GM21381 (cell line): ENCODE measurements at regions not wholly inside any gene's neighbourhood (a gene's known extent, or its start where the extent isn't known, plus 50 kb on each side); places are given as distances from the start of the nearest gene placed in this dataset.

ENCODE experiments used
- ATAC-seq: cut with Tn5 transposase; IDR thresholded peaks from one replicate; pipeline ENCODE4 v1.9.1; 2021; ENCODE audit warnings: mild to moderate bottlenecking, moderate library complexity; ENCODE audit not compliant: unreplicated experiment

DNA sequence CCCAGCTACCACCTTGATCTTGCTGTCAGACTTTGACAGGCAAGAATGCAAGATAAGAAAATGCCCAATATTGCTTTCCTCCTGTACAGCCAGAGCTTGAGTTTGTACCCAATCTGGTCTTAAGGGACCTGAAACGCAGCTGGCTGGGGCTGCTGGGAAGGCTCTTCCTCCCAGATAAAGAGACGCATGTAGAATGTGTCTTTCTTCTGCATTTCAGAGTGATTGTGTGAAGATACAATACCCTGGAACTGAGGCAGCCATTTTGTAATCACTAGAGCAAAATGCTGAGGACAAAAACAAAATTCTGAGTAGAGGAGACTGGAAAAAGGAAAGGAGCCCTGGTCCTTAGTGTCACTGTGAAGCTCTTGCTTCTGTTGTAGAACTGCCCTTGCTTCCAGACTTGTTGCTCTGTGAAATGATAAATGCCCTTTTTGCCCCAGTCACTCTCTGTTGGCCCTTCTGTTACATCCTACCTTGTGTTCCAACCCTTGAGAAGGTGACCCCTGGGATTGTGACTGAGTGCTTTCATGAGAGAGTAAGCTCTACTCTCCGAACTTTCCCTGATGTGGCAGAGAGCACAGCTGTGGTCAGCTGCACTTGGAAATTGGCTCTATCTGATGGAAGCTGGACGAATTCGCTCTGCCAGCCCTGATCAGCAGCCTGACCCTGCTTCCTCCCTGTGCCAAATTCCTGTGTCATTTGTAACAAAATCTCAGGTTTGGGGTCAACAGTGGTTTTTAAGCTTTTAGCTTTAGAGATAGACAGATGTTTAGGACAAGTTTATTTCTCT lies 137.4 kb upstream of the RBMS1 start:
- no peak for ATAC-seq

DNA sequence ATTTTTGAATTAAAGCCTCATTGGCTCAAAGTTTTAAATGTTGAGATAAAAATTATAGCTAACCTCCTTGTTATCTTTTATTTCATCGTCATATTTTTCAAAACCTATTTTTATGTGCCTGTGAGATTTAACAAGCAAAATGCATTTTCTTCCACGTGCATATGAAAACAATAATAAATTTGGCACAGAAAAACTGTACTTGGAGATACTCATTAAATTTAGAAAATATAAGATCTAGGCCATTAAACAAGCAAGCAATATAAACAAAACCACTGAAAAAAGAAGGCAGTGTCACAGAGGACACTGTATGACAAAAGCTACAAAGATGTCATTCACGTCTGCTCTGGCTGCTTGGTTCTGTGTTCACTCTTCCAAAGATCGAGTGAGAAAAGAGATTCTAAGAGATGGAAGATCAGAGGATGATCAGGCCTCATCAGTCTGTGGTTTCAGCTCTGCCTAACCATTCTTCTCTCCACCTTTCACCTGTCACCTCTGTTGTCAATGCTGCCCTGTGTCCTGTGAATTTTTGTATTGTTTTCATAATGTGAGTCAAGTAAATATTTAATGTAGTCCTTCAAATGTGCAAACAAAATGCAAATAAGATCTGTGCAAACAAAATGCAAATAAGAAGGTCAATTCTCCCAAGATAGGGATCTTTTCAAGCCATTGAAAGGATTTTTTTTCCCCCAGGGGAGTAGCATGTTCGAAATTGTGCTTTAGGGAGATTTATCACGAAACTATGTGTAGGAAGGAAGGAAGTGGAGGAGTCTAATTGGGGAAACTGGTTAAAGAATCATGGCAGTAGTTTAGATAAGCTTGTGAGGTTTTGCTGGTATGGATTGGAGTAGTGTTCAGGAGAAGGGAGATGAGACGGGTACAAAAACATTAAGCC lies 138.7 kb upstream of the RBMS1 start:
- ATAC-seq, result no peak

DNA sequence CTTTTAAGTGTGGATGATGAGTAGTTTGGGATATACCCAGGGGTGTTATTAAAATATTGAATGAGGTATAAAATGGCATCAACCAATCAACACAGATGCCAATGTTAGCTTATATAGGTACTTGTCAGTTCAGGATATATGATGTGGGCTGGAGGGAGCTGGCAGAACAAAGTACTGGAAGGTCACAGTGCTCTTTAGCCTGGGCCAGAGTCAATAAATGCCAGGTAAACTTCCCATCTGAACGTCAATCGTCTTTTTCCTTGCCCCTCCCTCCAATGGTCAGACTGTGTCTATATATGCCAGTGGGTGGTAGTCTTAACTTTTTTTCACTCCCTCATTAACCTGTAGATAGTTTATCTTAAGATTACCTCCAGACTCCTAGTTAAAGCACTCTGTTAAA lies 140.8 kb upstream of the RBMS1 start:
- no peak for ATAC-seq

DNA sequence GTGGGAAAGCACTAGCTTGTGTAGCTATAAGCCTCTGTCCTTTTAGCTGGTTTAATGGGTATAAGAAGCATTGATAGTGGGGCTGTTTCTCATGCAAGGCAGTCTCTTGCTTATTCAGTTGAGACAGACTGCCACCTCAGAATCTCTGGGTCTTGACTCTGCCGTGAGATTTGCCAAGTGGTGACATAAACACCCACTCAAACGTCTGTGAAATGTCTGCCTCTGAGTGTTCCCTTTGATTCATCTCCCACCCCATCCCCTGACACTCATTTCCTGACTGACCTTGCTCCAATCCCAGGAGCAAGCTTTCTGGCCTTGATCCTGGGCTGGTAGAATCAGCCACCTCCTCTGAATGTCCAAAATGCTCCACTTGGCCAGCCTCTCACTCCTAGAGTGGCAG lies 141.9 kb upstream of the RBMS1 start:
- ATAC-seq, result no peak

DNA sequence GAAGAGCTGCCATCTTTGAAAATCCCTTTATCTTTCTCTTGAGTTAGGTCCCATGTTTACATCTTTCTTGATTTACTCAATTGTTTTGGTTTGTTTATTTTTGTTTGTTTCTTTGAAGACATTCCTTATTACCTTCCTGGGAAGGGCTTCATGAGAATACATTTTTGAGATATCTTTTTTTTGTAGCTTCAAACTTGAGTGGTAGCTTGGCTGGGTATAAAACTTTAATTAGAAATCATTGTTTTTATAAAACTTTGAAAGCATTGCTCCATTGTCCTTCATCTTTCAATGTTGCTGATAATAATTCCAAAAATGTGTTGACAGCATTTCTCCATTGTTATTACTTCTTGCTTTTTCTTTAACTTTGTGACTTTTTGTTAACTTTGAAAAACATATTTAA lies 145.9 kb upstream of the RBMS1 start:
- no peak for ATAC-seq

DNA sequence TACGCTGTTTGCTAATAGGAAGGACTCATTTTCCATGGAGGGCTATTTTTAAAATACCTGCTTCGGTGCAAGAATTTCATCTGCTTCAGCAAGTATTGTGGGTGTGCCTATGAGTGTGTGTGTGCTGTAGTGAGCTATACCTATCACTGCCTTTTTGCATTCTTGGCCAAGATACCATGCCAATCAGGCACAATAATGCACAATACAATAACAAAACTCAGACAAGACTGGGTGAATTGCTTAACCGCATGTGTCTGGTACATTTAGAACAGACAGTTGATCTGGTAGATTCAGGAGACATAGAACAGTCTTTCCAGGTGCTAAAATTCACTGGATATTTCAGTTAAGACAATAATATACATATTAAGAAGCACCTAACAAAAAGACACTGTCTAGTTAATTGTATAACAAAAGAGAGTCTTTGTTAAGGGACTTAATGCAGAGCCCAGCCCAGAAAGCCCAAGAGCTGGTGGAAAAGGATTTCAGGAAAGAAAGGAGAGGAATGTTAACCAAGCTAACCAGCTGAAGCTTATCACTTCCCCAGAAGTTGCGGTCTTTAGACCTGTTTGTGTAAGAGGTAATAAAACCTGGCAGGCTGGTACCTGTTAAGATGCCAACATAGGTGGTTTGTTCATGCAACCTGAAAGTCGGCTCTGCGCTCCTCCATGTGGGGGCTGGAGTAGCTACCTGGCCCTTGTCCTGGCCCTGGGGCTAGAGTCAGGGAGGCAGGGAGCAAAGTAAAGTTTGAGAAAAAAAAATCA lies 153.3 kb upstream of the RBMS1 start:
- ATAC-seq, result no peak

DNA sequence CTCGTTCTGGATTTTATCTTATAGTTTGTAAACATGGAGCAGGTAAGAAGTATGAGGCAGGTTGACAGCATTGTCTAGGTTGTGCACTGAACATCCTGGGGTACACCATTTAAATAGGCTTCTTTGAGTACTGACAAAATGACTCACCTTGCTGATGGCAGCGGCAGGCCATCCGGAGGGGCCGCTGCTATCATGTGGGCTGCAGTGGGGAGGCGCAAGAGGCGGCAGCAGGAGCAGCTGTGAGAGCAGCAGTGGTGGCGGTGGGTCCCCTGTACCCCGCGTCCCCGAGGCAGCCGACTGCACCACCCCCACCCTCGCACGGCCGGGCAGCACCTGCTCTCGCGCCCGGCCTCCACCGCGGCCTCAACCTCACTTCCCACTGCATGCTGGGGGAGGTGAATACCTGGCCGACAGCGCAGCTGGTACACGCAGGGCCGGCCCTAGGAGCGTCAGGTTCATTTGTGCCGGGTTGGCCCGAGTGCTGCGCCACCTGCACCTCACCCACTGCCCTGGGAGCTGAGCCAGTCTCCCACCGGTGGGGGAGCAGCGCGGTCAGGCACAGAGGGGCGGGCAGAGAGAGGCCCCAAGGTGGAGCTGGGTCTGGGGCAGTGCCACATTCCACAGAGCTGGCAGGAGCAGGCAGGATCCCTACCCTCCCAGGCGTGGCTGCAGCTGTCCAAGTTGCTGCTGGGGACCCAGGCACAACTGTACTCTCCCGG lies 154.5 kb upstream of the RBMS1 start:
- no peak for ATAC-seq

DNA sequence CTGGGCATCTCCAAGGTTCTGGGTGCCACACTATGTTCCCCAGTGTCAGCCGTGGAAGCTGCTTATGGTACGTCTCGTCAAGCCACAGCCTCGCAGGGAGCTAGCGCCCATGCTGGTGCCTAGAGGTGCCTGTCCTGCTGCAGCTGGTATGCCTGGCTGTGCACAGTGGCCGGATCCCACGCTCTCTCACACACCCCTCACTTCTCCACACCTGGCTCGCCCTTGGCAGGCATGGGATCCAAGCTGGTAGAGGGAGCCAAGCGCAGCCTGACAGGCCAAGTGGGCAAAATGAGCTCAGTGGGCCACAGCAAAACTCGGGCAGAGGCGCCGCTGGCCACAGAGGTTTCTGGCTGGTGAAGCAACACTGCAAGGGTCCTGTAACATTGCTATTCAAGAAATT lies 156.1 kb upstream of the RBMS1 start:
- no peak for ATAC-seq

DNA sequence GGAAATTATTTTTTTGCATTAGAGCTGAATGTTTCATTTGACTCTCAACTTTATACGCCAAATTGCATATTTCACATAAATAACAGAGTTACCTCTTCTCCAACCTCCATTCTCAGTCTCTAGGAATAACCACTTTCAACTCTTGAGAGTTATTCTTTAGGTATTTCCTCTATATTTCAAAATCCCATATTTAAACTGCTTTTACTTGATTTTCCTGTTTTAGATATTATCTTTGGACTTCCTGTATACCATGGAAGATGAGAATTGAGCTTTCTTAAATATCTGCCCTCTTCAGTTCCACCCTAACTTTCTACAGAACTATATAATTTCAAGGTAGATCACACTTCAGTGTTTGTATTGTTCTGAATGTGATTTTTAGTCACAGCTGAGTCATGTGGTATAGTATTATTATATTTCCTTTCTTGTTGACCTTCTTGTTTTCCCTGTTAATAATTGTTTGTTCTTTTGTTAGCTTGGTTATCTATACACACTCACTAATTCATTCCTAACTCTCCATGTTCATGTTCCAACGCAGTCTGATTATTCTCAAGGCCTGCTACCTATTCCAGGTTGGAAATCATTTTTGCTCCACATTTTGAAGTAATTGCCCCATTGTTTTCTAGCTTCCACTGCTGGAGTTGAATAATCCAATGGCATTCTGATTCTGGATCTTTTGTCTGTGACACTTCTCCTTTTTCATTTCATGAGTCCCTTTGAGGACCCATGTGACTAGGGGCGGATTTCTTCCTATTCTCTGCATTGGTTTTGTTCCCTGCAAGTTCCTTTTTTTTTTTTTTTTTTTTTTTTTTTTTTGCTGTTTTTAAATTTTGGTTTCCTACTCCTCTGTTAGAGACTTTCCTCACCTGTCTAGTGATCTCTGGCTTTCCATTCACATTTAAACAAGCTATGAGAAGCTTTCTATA lies 156.8 kb upstream of the RBMS1 start:
- no peak for ATAC-seq

DNA sequence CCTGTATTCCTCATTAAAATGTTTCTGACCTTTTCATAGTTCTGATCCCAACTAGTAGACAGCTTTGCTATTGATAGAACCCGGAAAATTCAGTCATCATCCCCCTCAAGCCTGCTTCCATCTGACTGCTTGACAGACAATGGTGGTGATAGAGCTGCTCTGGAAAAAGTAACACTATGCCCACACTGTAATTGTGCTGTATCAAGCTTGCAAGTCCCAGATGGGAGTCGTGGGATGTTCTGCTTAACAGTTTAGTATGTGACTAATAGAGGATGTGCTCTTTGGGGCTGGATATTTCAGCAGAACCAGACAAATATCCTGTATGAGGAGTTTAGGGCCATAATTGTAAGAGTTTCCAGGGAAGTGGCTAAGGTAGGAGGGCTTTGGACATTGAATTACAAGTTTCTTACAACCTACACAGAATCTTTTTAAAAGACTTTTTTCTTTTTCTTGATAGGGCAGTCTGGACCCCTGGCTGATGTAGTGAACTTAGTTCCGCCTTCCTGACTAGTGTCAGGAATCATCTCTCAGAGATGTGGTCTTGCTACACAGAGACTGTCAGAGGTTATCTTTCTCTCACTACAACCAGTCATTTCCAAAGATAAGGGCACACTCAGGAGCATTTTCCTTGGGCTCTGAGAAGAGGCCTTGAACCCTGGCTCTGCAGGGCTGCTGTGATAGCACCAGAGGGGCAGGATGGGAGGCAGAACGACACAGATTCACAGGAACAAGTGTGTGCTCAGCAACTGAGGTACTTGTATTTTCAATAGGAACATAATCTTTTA lies 158.0 kb upstream of the RBMS1 start:
- no peak for ATAC-seq

DNA sequence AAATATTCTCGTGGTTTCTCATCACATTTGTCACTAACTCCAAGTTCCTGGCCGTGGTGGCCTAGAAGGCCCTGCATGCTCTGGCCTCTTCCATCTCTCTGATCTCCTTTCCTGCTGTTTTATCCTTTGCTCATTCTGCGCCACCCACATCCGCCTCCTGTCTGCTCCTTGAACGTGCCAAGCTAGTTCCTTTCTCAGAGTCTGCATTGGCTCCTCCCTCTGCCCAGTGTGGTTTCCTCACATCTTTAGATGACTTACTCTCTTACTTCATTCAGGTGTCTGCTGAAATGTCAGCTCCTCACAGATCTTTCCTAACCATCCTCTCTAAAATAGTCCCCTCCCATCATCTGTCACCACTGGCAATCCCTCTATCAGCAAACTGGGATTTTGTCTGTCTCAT lies 158.6 kb upstream of the RBMS1 start:
- ATAC-seq, result no peak

DNA sequence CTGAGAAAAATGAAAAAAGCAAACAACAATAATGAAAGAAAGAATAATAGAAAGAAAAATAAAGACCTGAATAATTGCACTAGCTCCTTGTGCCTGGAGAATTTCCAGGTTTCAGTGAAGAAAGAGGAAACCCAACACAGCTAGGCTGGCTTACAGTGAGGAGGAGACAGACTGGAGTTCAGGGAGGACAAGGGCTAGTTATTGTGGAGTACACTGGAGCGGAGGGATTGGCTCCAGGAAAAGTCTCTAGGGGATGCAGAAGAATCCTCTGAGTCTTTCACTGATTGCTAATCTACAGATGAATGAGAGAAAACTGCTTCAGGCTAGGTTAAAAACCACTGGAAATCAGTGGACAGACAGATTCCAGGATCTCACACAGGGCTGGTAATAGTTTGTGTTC lies 163.6 kb upstream of the RBMS1 start:
- ATAC-seq, result no peak

DNA sequence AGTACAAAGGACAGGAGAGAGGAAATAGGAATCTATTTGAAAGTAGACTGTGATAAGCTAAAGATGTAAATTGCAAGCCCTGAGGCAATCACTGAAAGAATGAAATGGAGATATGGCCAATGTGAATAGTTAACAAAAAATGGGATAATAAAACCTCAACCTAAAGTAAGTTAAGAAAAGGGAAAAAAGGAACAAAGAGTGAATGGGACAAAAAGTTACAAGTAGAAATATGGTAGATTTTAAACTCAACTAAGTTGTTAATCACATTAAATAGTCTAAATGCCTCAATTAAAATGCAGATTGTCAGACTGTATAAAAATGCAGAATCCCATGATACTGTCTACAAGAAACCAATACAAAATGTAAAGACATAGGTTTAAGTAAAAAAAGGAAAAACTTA lies 165.2 kb upstream of the RBMS1 start:
- no peak for ATAC-seq

DNA sequence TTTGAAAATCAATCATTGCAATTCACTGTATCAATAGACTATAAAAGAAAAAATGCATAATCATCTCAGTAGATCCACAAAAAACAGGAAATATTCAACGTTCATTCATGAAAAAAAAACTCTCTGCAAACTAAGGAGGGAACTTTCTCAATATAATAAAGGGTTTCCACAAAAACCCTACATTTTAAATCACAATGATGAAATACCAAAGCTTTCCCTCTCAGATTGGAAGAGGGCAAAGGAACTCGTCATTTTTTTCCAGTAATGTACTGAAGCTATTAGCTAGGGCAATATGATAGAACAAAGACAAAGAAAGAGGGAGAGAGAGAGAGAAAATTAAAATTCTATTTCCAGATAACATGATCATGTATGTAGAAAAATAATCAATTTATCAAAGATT lies 167.1 kb upstream of the RBMS1 start:
- no peak for ATAC-seq

DNA sequence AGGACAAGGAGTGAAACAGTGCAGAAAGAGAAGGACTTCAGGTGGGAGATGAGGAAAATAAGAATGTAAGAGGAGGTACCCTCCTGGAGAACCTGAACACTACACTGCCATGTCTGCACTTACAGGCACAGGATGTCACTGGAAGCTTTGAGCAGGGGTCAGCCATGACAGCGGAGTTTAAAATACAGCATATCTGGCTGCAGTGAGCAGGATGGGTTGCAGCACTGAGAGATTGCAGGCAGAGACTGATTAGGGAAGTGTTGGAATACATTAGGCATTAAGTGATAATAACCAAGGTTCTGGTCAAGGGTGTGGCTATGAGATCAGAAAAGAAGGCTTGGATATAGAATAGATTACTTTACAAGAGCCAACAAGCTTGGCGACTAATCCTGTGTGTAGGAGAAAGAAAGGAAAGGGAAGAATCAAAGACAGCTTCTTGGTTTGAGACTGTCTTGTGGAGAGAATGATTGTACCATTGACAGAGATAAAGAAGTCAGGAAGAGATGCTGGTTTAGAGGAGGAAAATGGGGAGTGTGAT lies 171.1 kb upstream of the RBMS1 start:
- ATAC-seq, result no peak

DNA sequence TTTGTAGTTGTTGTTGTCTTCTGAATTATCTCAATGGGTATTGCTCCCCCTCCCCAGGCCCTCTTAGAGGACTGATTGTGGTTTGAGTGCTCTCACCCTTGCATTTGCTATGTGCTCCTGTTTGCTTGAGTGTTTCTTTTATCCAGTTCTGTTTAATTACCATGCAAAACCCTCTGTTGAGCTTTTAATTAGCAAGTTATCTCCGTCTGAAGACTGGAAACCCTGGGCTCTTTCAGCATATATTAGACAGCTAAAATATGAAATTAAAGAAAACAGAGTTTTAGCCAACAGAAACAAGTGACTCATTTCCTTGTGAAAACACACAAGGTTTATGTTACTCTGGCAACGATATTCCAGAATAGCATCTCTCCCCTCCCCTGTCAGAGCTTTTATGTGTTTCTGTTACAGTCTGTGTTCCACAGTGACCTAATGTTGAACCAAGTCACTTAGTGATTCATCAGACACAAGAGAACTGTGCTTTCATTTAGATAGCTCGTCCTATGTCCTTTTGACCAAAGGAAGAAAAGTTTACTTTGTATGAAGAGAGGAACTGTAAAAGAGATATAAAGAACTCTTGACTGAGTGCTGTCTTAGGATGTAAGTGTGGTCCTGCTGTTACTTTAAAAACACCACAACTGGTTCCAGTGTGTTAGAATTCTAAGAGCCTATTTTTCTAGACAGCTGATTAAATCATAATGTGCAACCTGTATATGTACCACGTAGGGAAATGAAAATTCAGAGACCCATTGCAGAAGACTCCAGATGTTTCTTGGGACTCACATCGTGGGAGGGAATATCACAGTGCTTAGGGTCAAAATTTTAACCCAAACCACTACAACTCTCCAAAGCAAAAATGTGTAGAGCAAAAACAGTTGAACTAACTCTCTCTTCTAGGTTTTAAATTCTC lies 172.8 kb upstream of the RBMS1 start:
- ATAC-seq, result peak; percentile 80

DNA sequence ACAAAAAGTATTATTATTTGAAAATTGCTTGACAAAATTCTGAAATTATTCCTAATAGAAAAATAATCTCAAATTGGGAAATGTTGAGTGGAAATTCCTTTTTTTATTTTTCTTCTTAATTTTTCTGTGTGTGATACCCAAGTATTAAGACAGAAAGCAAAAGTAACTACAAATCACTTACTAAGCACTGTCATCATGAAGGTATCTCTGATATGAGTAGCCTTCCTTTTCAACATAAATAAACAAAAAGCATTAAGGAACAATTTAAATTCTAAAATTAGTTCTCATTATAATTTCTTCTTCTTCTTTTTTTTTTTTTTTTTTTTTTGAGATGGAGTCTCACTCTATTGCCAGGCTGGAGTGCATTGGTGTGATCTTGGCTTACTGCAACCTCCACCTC lies 174.2 kb upstream of the RBMS1 start:
- ATAC-seq, result no peak

DNA sequence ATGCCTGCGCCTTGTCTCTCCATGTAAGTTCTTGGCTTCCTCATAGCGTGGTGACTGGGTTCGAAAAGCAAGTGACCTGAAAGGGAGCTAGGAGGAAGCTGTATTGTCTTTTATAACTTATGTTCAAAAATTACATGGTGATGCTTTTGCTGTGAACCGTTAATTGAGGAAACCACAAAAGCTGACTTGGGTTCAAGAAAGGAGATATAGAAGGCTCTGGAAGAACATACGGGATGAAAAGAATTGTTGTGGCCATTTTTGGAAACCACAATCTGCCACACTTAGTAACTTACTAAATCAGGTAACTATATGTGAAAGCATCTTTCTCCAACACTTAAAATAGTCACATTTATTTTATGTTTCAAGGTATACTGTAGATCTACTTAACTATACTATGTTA lies 177.0 kb upstream of the RBMS1 start:
- no peak for ATAC-seq
